Stimulated activated CD8-positive, alpha-beta memory T cell treated with anti-CD3 and anti-CD28 coated beads, Interleukin-7, amount 100 ng/mL, for 4 hours (primary cell): ENCODE measurements at regions not wholly inside any gene's neighbourhood (a gene's known extent, or its start where the extent isn't known, plus 50 kb on each side); places are given as distances from the start of the nearest gene placed in this dataset.

ENCODE experiments used
- DNase-seq, 2 donors: peaks; one replicate each; pipeline ENCODE4 v3.0.0-alpha.2; 2020; ENCODE audit warnings: low read depth in 2 of 2

DNA sequence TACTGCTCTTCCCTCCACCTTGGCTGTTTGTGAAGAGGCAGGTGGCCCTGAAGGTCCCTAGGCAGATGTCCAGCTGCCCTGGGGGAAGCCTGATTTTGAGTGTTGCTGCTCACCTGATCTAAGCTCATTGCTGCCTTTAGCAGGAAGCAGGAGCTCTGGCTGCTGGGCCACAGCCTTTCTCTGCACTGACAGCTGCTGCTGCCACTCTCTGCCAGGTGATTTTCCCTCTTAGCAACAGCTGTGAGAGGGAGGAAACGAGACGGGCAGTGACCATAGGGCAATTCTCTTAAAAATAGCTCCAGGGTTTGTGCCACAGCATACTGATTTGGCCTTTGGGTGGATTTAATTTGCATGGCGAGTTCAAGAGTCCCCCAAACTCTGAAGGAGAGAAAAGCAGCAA lies 415.8 kb upstream of the SEMA6D start:
- DNase-seq: no peak

DNA sequence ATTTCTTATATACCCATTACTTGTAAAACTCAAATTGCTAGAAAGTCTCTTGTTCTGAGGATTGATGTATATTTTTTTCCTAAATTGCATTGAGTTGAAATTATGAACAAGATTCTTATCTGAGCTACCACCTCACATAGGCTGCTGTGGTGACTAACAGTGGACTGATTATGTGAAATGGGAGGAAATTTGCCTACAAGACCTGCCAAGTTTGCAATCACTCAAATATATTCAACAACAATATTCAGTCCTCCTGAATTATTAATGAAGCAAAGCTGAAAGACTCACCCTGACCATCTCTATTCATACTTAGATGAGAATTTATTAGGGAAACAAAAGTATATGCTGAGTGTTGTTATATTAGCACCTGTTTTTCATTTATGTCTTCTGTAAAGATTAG lies 412.6 kb upstream of the SEMA6D start:
- DNase-seq: no peak

DNA sequence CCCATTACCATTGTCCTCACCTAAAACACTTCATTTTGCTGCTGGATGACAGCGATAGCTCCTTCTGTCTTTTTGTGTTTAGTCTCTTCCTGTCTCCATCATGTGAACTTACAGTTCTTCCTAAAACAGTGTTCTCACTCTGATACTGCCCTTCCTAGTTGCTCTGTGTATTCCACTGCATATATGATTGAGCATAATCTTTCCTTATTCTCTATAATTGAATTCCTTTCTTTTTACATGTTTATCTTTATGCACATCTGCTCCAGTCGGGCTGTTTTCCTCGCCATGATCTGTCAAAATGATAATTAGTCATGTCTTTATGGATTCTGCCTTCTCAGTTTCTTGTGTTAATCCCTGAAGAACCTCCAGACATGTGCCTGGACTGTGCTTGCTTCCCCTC lies 405.1 kb upstream of the SEMA6D start:
- no peak for DNase-seq

DNA sequence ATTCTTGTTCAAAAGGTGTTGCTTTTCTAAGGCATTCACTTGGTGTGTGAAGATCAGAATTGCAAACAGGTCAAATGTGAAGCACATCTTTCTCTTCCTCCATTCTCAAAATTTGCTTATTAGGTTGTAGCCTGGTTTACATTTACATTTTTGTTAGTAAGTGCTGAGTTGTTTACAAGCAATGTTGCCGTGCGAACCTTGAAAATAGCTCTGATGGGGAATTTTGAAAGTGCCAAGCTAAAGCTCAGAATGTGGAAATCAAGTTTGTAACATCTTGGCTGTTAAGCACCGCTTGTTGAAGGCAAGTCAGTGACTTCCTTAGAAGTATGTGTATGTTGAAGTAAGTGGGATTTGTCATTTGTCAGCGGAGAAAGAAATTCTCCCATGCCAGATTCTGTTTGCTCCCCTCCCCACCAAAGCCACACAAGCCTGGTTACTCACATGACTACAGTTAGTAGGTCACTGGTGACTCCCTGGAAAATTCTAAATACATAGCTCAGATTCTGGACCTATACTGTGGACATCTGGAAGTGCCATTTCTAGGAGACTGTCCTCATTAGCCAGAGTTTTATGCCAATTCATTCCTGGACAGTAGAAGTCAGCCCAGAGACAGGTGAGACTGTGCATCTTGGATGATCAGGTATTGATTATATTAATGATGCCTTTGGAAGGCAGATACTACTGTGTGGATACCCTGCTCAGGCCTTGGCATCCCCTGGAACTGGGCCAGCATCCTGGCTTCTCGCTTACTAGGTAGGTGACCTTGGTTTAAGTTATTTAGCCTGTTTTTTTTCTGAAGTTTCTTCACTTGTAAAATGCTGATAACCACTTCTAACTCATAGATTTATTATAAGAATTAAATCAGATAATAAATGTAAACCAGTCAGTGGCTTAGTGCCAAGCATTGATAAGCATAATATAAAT lies 390.6 kb upstream of the SEMA6D start:
- DNase-seq: no peak

DNA sequence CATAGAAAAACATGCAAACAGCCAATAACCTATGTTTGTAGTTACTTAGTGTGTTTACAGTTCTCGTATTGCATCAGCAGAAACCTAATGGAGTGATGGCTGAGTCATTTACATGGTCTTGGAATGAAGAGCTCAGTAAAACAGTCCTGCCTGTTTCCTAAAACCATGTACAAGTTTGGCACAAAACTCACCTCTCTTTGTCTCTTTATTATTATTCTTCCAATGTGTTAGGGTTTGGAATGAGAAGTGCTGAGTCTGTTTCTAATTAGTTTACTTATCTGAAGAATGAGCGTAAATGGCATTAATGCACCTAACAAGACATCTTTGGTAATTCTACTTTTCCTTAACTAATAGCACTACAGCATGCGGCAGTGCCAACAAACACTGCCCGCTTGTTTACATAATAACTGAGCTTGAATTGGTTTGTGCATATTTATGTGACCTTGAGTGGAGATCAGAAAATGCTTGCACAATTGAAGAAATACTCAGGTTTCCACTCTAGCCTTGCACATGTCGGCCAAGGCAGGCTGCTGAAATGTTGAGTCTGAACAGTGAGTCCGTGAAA lies 385.4 kb upstream of the SEMA6D start:
- no peak for DNase-seq

DNA sequence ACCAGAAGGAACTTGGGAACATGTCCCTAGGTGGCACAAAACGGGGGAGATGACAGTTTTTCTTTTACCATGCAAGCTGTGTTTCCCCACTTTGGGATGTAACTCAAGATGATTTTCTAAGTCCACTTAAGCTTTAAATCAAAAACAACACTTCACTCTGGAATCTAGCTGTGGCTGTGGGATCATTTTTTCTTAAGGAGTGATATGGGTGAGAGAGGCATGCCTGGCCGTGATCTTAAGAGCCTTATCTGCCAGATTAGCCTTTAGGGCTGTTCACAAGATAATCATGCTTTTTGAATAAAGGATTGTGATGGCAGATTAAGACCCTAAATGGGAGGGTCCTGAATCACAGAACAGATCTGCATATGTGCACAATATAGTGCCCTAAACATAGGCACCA lies 384.8 kb upstream of the SEMA6D start:
- no peak for DNase-seq

DNA sequence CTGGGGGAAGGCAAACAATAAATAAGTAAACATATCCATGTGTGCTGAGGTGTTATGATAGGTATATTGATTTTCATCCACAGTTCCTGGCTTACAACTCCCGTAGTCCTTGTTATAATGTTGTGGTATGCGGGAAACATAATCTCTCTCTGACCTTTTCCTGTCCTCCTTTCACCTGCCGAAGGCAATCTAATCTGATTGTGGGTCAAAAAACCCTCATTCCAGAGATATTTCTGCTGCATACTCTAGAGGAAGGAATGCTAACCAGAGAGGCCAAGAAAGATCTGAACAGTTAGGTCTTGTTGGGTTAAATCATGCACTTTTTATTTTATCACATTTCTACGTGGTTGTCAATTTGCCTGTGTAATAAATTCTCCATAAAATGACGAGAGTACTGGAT lies 383.6 kb upstream of the SEMA6D start:
- DNase-seq: no peak

DNA sequence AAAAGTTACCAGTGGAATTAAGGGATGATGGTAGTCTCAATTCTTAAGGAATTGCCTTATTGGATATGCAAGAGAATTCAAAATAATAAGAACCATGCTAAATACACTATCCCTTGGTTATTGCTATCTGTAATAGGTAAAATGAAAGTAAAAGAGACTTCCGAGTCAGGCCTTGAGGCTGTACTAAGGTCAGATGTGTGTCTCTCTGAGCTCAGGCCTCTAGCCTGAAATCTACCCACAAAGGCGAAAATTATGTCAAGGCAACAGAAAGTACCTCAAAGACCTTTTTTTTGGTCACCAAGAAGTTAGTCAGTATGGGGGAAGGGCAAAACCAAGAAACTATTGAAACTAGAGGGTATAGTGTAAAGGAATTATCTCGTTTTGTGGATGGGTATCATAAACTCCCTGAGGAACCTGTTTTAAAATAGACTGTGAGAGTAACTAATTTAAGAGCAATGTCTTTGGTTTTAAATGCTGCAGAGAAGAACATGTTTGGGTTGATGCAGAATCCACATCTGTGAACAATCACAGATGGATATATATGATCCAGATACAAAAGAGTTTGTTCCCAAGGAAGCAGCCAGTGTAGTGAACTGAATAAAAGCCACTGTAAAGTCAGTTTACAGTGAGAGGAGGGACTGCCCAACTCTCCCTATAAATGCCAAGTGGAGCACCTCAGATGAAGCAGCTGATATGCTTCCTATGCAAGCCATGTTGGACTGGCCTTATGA lies 382.3 kb upstream of the SEMA6D start:
- no peak for DNase-seq

DNA sequence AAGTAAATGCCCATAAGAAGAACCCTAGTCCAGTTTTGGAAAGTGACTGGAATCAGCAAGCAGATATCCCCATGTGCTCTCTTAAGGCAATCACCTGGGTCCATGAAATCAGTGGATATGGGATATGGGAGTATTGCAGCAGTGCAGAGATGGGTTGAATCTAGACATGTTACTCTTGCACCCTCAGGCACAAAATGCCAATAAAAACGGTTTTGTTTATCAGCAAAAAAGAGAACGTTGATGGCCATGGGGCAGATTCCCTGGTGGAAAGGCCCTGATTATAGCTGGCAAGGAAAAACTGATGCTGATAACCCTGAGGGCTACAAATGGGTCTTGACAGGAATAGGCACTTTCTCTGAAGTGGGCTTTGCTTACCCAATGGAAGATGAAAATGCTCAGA lies 380.2 kb upstream of the SEMA6D start:
- no peak for DNase-seq

DNA sequence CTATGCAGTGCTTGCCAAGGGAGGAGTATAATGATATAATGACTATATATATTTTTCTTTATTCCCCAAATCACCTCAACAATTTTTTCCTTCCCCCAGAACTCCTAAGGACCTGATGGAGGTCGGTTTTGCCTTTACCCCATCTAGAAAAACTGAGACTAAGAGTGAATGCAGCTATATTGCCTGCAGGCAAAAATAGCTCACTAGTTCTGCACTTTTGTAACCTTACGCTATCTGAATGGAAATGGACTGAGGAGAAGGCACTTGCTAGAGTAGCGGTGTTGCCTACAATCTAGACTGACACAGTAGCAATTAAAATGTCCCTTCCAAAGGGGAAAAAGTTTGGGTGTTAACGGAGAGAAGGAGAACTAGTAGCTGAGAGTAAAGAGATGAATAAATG lies 379.5 kb upstream of the SEMA6D start:
- no peak for DNase-seq

DNA sequence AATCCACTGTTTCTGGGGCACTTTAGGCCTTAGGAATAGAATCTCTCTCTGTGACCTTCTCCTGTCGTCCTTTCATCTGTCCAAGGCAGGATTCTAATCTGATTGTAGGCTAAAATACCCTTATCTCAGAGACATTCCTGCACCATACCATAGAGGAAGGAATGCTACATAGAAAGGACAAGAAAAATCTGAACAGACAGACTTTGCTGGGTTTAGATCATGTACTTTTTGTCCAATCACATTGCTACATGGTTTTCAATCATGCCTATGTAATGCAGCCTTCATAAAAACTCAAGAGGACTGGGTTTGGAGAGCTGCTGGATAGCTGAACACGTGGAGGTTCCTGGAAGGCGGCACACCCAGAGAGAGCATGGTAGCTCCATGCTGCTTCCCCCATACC lies 378.5 kb upstream of the SEMA6D start:
- DNase-seq: no peak

DNA sequence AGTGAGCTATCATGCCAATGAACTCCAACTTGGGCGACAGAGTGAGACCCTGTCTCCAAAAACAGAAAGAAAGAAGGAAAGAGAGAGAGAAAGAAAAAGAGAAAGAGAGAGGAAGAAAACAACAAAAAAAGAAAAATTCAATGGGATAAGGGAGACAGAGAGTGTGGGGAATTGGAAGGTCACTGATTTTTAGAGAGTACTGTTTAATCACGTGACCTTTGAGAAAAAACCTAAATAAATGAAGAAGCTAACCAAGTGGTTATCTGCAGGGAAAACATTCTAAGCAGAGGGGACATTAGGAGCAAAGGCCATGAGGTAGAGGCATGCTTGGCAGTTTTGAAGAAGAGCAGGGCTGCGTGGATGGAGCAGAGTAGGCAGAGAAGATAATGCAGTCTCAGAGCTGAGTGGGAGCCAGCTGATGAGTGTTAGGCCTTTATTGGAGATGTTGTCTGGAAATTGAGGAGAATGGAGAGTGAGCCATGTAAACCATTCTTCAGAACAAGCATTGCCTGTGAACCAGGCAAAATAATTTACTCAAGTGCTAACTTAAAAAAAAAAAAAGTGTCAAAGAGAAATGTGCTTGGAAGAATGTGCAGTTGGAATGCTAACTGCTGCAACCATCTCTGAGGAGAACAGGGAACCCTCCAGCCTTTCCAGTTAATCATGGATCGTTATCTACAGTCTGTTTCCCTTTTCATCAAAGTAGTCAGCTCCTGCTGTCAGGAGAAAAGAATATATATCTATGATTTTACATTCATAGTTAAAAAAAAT lies 377.3 kb upstream of the SEMA6D start:
- no peak for DNase-seq

DNA sequence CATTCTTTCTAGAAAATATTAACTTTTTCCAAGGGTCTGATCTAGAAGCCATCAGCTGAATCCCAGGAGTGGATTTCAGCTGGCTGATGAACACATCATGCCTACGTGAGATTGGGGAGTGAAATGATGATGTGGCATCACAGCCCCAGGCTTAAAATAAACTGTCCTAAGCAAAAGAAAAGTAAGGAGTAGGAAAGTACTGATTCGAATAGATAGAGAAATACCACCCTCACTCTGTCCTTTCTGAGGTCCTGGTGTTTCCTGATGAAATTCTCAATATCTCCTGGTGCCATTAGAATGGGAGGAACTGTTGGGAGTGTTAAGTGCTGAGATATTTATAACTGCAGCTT lies 376.8 kb upstream of the SEMA6D start:
- no peak for DNase-seq

DNA sequence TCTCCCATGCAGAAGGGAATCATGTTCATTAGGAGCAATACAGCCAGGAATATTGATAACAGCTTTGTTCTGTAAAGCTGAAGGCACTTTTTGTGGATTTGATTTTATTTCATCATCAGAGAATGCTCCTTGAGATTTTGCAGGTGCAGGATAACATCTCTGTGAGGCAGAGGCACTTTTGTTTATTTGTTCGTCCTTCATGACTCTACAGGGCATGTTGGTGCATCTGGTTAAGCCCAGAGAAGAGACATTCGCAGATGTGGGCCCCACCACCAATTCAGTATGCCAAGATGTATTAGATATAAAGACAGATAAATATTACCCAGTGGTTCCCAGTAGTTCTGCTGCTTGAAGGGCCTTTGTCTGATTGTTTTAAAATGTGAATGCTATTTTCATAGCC lies 368.1 kb upstream of the SEMA6D start:
- DNase-seq: no peak

DNA sequence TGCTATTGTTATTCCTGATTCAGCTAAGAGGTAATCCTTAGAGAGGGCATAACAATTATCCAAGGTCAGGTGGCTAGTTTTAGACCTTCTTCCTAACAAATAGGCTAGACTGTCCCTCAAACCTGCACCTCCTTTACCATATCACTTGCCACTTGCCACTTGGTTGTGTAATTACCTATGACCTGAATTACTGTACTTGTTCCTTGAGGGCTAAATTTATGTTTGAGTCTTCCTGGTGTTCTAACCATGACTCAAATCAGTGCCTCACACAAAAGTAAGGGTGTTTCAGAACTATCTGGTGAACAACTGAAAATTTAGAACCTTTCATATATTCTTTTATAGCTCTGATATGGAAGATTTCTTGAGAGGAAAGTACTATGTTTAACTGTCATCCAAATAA lies 365.8 kb upstream of the SEMA6D start:
- no peak for DNase-seq

DNA sequence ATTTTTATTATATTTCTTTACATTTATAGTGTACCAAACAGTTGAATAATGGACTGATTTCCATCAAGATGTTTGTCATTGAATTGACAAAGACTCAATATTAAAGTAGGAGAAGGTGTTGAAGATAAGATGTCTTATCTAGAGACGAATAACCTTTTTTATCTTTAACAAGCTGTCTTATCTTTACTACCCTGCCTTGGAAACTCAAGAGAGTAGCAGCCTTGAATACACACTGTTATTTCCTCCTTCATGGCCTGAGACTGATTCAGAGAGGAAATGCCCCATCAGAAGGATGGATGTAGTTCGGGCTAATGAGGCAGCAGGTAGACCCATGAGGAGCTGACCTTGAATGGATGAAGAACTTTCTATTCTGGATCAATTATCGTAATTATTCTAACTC lies 365.1 kb upstream of the SEMA6D start:
- no peak for DNase-seq

DNA sequence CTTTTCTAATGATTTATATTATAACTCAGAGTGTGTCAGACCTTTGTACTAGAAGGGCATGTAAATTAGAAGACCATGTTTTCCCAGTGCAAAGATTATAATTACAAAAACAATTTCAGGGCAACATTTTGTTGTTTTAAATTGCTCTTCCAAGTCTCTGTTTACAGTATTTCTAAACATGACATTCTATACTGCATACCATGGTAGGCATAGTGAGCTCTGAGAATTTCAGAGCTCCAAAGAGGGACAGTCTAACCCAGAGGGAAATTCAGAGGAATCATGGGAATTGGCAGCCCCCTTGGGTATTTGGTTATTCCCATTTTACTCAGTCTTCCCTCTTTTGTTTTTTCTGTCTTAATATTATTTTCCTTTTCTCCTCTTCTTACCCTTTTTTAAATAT lies 361.5 kb upstream of the SEMA6D start:
- DNase-seq: no peak

DNA sequence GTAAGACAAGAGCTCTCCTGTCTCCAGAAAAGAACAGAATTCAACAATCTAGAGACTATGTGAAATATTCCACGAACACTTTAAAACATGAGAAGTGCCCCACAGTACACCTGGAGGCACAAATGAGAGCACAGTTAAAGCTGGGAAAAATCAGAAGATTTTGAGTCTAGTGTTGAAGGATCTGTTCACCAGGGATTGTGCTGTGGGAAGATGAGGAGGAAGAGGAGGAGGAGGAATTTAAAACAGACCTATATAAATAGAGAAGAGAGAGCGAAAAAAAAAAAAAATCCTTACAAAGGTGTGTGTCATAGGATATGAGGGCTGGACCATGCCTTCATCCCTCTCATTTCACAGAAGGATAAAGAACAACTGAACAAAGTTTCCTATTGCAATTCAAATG lies 361.0 kb upstream of the SEMA6D start:
- DNase-seq: no peak

DNA sequence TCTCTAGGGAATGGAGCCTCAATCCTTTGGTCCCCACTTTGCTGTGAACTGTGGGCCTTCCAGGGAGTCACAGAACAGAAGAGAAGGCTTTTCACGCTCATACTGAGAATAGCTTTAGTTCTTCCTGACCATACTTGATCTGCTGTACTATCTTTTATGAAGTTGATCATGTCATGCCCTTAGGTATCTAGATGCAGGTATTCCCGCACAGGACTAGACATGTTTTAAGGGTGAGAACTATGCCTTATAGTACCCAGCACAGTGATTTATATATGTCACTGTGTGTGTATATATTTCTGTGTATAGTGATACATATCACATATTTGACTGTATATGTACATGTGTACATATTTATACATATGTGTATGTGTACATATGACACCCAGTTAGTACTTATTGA lies 358.4 kb upstream of the SEMA6D start:
- no peak for DNase-seq

DNA sequence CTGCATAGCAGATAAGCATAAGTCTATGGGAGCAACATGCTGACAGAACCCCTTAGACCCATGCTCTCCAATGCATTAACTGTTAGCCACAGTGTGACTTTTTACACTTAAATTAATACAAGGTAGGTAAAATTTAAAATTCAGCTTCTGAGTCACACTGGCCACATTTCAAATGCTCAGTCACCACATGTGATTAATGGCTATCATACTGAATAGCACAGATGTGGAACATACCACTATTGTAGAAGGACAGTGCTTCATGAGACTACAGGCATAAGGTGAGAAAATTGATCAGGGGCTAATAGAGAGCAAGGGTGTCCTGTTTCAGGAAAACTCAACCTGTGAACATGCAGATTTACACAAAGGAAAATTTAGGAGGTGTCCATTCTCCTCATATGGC lies 357.0 kb upstream of the SEMA6D start:
- DNase-seq: no peak

DNA sequence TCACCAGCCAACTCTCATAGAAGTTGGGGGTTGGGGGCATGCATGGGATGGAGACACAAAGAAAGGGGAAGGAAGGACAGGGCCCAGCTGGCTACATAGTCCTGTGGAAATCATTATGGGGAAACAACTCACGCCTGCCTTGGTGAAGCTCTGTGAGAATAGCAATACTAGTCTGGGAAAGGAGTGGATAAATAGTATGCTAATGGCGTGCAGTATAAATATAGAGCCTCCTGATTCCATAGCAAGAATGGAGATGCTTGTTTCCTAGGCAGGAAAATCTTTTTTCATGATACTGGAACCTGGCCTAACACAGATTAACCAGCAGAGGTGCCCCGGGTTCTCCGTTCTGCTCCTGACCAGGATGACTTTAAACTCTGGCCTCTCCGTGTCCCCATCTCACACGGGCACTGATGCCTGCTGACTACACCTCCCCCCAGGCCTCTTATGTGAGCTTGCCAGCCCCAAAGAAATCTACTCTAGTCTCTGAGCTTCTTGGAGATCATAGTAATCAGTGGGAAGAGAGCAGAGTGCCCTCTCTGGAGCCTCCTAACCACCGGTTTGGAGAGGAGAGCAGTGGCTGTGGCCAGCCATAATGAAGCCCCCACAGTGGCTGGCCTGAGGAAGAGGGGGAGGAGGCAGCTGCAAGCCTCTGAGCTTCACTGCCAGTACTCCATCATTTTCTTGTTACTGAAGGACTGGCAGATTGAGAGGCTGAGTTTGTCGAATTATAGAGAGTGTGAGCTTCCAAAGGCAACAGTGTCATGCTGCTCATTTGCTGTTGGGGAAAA lies 355.0 kb upstream of the SEMA6D start:
- DNase-seq: no peak

DNA sequence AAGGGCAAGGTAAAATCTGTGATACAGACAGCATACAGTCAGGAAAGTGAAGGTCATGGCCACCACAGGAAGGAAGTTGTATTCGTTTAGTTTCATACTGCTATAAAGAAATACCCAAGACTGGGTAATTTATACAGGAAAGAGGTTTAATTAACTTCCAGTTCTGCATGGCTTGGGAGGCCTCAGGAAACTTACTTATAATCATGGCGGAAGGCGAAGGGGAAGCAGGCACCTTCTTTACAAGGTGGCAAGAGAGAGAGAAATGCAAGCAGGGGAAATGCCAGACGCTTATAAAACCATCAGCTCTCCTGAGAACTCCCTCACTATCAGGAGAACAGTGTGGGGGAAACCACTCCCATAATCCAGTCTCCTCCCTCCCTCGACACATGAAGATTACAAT lies 353.7 kb upstream of the SEMA6D start:
- DNase-seq: no peak
